ENCODE measurements at regions not wholly inside any gene's neighbourhood (a gene's known extent, or its start where the extent isn't known, plus 50 kb on each side); places are given as distances from the start of the nearest gene placed in this dataset.

- dilution Hi-C loops (cut with MboI; ENCODE audit: extremely low pct_ligation_motif_present, low sequenced_read_pairs) = no loop called here
- no peak overlapping the region for H3K9ac ChIP-seq (replicated peaks; ENCODE audit: extremely low read depth, insufficient read depth, low read length)
- no peak overlapping the region for H2AFZ ChIP-seq (ENCODE audit: low read depth, low read length)
- POLR2A ChIA-PET = no interaction called here
- no peaks in the 10 kb centered on the region for H3K36me3 ChIP-seq (ENCODE audit: control insufficient read depth in 2 of 2, extremely low read depth in 1 of 2, insufficient read depth in 2 of 2, low read length in 2 of 2)
- H3K9me1 ChIP-seq (replicated peaks; ENCODE audit: control insufficient read depth, extremely low read depth, insufficient read depth, low read length) = no peaks in the 10 kb centered on the region
- no TSS peak for BruUV-seq (replicated peaks)
- H3K27me3 ChIP-seq (ENCODE audit: control insufficient read depth in 2 of 2, insufficient read depth in 2 of 2, low read length in 2 of 2) = no peaks in the 10 kb centered on the region
- H3K4me3 ChIP-seq (replicated peaks in 1 of 3; ENCODE audit: insufficient read depth in 1 of 3, low read depth in 1 of 3, low read length in 3 of 3) = no peak overlapping the region
- H3K4me1 ChIP-seq (ENCODE audit: control insufficient read depth, extremely low read depth, insufficient read depth, low read length) = no peaks in the 10 kb centered on the region
- no peak overlapping the region for H3K4me2 ChIP-seq (ENCODE audit: insufficient read depth, low read length)
- DNase-seq (ENCODE audit: low read depth, low spot score) = no peak
- H3K27ac ChIP-seq (ENCODE audit: insufficient read depth, low read depth, low read length) = no peak overlapping the region
- intact Hi-C loops (cut with micrococcal nuclease) = no loop called here
- FAIRE-seq = no peak
- no peaks in the 10 kb centered on the region for H3K79me2 ChIP-seq (ENCODE audit: control insufficient read depth, insufficient read depth, low read length)
- TF ChIP-seq MYC (IDR thresholded peaks at IDR 0.05; ENCODE audit: low read depth, low read length) = no peak
- no peak for TF ChIP-seq EZH2 (IDR thresholded peaks at IDR 0.05; ENCODE audit: borderline replicate concordance, low read depth, low read length, severe bottlenecking)
- TF ChIP-seq POLR2AphosphoS5 (IDR thresholded peaks at IDR 0.05; ENCODE audit: insufficient read depth, low read depth, low read length) = no peak
- no peak for TF ChIP-seq JUN (IDR thresholded peaks at IDR 0.05; ENCODE audit: borderline replicate concordance, insufficient read depth, insufficient read length, low read depth)
- no peak for TF ChIP-seq GATA2 (IDR thresholded peaks at IDR 0.05; ENCODE audit: insufficient read depth, insufficient read length, low read depth, low read length)
- TF ChIP-seq, protein P1, sequence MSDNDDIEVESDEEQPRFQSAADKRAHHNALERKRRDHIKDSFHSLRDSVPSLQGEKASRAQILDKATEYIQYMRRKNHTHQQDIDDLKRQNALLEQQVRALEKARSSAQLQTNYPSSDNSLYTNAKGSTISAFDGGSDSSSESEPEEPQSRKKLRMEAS (IDR thresholded peaks at IDR 0.05; ENCODE audit: insufficient read depth, insufficient read length) = no peak
- TF ChIP-seq, protein P2, sequence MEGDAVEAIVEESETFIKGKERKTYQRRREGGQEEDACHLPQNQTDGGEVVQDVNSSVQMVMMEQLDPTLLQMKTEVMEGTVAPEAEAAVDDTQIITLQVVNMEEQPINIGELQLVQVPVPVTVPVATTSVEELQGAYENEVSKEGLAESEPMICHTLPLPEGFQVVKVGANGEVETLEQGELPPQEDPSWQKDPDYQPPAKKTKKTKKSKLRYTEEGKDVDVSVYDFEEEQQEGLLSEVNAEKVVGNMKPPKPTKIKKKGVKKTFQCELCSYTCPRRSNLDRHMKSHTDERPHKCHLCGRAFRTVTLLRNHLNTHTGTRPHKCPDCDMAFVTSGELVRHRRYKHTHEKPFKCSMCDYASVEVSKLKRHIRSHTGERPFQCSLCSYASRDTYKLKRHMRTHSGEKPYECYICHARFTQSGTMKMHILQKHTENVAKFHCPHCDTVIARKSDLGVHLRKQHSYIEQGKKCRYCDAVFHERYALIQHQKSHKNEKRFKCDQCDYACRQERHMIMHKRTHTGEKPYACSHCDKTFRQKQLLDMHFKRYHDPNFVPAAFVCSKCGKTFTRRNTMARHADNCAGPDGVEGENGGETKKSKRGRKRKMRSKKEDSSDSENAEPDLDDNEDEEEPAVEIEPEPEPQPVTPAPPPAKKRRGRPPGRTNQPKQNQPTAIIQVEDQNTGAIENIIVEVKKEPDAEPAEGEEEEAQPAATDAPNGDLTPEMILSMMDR (IDR thresholded peaks at IDR 0.05; ENCODE audit: extremely low read depth in 1 of 2, insufficient read depth in 1 of 2, low read depth in 1 of 2, low read length in 2 of 2) = no peak
- TF ChIP-seq FOS (IDR thresholded peaks at IDR 0.05; ENCODE audit: borderline replicate concordance, insufficient read depth, low read length) = no peak
- no peak for TF ChIP-seq POLR2A (IDR thresholded peaks at IDR 0.05; ENCODE audit: low read depth, low read length)
- no peaks in the 10 kb centered on the region for H4K20me1 ChIP-seq (replicated peaks; ENCODE audit: control insufficient read depth, extremely low read depth, insufficient read depth, low read length)
- no peaks in the 10 kb centered on the region for H3K9me3 ChIP-seq (replicated peaks; ENCODE audit: control insufficient read depth, insufficient read depth, low read length)
- CTCF ChIA-PET = interaction anchor here (1.0 kb wide), 1 partner anchor 13 kb away, joined by 4 read pairs; no protein-coding TSS in a partner anchor
Observed at GRCh38 chr15:39502082-39502447, 78.8 kb upstream of the THBS1 start.

Measured in endothelial cell of umbilical vein (primary cell).